BLaER1 (cell line): ENCODE measurements at regions not wholly inside any gene's neighbourhood (a gene's known extent, or its start where the extent isn't known, plus 50 kb on each side); places are given as distances from the start of the nearest gene placed in this dataset.
"Not testable (repeated sequence)": the region's sequence is repeated elsewhere in the genome, so short reads cannot be mapped to it uniquely, and the experiment has no call there.

Experiments used
- H3K27ac ChIP-seq: shearing (Covaris generic); formaldehyde crosslinking; 2 replicates; pipeline ENCODE4 v1.8.1; 2022
- H3K27me3 ChIP-seq: shearing (Covaris generic); formaldehyde crosslinking; 2 replicates; pipeline ENCODE4 v1.8.1; 2022
- H3K36me3 ChIP-seq: shearing (Covaris generic); formaldehyde crosslinking; 2 replicates; pipeline ENCODE4 v1.8.1; 2022
- H3K4me1 ChIP-seq: shearing (Covaris generic); formaldehyde crosslinking; 2 replicates; pipeline ENCODE4 v1.8.1; 2022
- H3K4me2 ChIP-seq: shearing (Covaris generic); formaldehyde crosslinking; 2 replicates; pipeline ENCODE4 v1.8.1; 2022
- H3K4me3 ChIP-seq: shearing (Covaris generic); formaldehyde crosslinking; 2 replicates; pipeline ENCODE4 v1.8.1; 2022
- H3K9ac ChIP-seq: shearing (Covaris generic); formaldehyde crosslinking; 2 replicates; pipeline ENCODE4 v1.8.1; 2022
- H3K9me3 ChIP-seq: shearing (Covaris generic); formaldehyde crosslinking; 2 replicates; pipeline ENCODE4 v1.8.1; 2022
- H4K20me1 ChIP-seq: shearing (Covaris generic); formaldehyde crosslinking; 2 replicates; pipeline ENCODE4 v1.8.1; 2022
- Cebpa-rat ChIP-seq: shearing (Covaris generic); IDR thresholded peaks from 2 replicates; pipeline ENCODE4 v1.8.1; 2022

DNA sequence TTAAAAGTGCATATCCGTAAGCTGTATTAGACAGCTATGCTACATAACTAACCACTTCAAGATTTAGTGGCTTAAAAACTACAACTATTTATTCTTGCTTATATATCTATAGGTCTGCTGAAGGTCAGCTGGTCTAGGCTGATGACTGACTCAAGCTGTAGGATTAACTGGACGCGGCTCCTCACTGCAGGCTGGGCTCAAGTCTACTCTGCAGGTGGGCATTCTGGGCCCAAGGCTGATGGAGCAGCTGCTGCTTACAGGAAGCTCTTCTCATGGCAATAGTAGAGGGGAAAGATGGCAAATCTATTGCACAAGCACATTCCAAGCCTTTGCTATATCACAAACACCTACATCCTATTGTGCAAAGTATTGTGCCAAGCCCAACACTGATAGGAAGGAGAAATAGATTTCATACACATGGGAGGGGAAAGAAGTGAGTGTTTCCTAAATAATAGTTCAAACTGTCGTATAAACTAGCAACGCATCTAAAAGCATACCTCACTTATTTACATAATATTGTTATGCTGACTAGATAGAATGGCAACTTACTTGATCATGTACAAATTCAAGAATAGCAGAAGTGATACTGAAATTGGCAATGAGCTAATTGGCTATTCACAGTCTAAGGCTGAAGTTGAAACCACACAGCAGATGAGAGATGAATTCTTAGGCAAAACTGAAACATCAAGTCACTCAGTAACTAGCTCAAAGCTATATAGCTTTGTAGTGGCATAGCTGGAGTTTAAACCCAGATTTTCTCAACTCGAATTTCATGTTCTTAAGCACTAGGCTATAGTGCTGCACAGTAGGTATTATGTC lies 263.8 kb downstream of the NKX6-1 start:
- H3K27me3 ChIP-seq = no peaks in the 10 kb centered on the region
- no peak for TF ChIP-seq Cebpa-rat
- no peaks in the 10 kb centered on the region for H4K20me1 ChIP-seq
- H3K4me2 ChIP-seq = no peak overlapping the region
- H3K36me3 ChIP-seq = no peaks in the 10 kb centered on the region
- 0 out of 2 replicates have a peak, but pooled peaks cover 5% of the 10 kb centered on the region for H3K9me3 ChIP-seq
- H3K4me1 ChIP-seq = peaks cover 10% of the 10 kb centered on the region
- H3K9ac ChIP-seq = no peak overlapping the region
- H3K27ac ChIP-seq = no peak overlapping the region
- H3K4me3 ChIP-seq = no peak overlapping the region

DNA sequence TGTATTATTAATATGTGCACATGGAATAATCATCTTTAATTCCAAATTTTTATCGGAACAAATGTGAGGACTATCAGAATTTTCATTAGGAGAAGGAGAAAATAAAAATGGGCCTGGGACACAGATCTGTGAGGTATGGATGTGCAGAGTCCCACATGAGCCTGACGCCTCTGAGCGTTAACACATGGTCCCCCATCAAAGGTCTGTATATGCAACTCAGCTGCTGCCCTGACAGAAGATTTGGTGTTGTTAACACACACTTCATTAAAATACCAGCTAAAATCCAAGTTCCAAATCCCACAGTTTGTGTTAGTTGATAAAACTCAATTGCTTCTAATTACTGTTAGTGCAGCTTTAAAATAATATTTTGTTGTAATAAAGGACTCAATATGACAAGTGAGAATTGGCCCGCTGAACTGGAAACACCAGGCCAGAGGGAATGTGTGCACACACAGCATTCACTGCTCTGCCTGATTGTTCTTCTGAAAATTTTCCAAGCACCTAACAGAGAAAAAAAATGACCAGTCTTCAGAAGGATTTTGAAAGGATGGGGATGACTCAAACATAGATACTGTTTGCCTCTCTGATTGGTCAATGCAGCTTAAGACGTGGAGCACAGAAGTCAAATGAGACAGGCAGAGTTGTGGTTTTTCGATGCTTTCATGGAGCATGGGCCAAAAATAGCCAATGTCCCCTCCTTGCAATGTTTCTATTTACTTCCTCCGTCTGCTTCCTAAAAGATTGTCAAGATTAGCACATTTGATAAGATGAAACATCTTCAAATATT lies 266.6 kb downstream of the NKX6-1 start:
- H3K4me2 ChIP-seq = peak overlapping the region; percentile 5; the same call in 1 of the 2 replicates
- H3K4me3 ChIP-seq = no peak overlapping the region
- H3K9ac ChIP-seq = no peak overlapping the region
- 0 out of 2 replicates have a peak, but pooled peaks cover 5% of the 10 kb centered on the region for H3K9me3 ChIP-seq
- no peaks in the 10 kb centered on the region for H3K36me3 ChIP-seq
- no peaks in the 10 kb centered on the region for H3K27me3 ChIP-seq
- no peak overlapping the region for H3K27ac ChIP-seq
- no peak for TF ChIP-seq Cebpa-rat
- H4K20me1 ChIP-seq = no peaks in the 10 kb centered on the region
- peaks cover 13% of the 10 kb centered on the region for H3K4me1 ChIP-seq

- H3K36me3 ChIP-seq = no peaks in the 10 kb centered on the region
- no peak overlapping the region for H3K9ac ChIP-seq
- H4K20me1 ChIP-seq = no peaks in the 10 kb centered on the region
- TF ChIP-seq Cebpa-rat = no peak
- H3K4me1 ChIP-seq = peaks cover 13% of the 10 kb centered on the region
- no peak overlapping the region for H3K4me2 ChIP-seq
- no peaks in the 10 kb centered on the region for H3K27me3 ChIP-seq
- no peaks in the 10 kb centered on the region for H3K9me3 ChIP-seq
- H3K27ac ChIP-seq = no peak overlapping the region
- H3K4me3 ChIP-seq = no peak overlapping the region
Measured at GRCh38 chr4:84231539-84232055, 267.5 kb downstream of the NKX6-1 start.

DNA sequence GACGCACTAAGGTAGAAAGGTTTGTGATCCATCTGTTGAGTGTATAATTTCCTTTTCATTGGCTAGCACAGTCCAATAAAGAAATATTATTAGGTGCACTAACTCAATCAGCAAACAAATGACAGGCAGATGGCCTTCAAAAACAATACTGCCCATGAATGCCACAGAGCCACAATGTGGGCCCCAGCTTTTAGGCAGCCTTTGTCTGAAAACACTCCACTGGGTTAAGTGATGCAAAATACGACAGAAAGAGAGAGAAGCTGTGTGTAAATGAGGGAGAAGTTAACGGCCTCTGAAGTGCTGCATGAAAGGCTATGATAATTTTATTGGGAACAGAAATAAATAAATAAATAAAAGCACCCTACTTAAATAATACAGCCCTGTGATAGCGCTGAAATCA lies 274.6 kb downstream of the NKX6-1 start:
- H3K27me3 ChIP-seq = no peaks in the 10 kb centered on the region
- no peak for TF ChIP-seq Cebpa-rat
- no peaks in the 10 kb centered on the region for H3K9me3 ChIP-seq
- no peak overlapping the region for H3K27ac ChIP-seq
- peaks cover 3% of the 10 kb centered on the region; the same call in 1 of the 2 replicates for H3K4me1 ChIP-seq
- H3K36me3 ChIP-seq = no peaks in the 10 kb centered on the region
- H3K9ac ChIP-seq = no peak overlapping the region
- no peaks in the 10 kb centered on the region for H4K20me1 ChIP-seq
- H3K4me3 ChIP-seq = no peak overlapping the region
- no peak overlapping the region for H3K4me2 ChIP-seq

- Histone ChIP-seq H3K4me2 (no peak overlapping the region), H3K4me3 (no peak overlapping the region), H3K9ac (no peak overlapping the region), H4K20me1 (no peaks in the 10 kb centered on the region), H3K4me1 (no peaks in the 10 kb centered on the region), H3K27ac (no peak overlapping the region), H3K36me3 (no peaks in the 10 kb centered on the region), H3K9me3 (no peaks in the 10 kb centered on the region), H3K27me3 (no peaks in the 10 kb centered on the region)
- TF ChIP-seq Cebpa-rat = no peak
Measured at GRCh38 chr4:84221704-84222103, 277.4 kb downstream of the NKX6-1 start.

DNA sequence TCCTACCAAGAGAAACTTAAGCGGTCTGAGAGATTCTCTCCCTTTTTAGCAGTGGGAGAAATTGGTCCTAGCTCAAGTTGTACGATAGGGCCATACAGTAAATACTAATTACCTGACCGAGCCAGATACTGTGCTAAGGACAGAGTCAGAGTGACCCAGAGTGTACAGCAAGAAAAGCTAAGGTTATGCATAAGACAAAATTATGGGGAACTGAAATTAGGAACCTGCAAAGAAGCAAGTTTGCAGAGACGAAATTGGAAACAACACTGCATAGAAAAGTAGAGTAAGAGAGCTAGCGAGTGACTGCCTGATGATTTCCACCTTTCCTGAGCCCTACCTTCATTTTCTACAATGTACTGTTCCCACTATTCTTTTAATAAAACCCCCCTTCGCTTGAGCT lies 278.1 kb downstream of the NKX6-1 start:
- Histone ChIP-seq H3K27ac (no peak overlapping the region), H3K4me3 (no peak overlapping the region), H4K20me1 (no peaks in the 10 kb centered on the region), H3K9me3 (no peaks in the 10 kb centered on the region), H3K4me1 (no peaks in the 10 kb centered on the region), H3K4me2 (no peak overlapping the region), H3K27me3 (no peaks in the 10 kb centered on the region), H3K9ac (no peak overlapping the region), H3K36me3 (no peaks in the 10 kb centered on the region)
- TF ChIP-seq Cebpa-rat = no peak

DNA sequence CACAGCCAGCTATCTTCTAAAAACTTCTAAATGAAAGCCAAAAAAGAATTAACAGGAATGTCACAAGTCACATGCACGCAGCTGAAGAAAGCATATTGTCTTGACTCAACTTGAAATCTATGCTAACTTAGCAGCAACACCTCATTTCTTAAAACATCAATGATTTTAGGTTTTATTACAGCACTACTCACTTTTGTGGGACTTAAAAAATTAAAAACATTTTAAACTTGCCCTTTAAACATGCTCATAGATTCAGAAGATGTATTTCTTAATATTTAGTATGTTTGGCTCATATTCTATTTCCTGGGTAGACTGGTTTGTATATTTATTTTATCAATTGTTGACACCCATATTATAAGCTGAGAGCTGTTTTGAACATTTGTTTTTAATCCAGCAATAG lies 279.4 kb downstream of the NKX6-1 start:
- H3K4me2 ChIP-seq = no peak overlapping the region

GRCh38 chr4:84218031-84218430 lies 281.1 kb downstream of the NKX6-1 start:
- Histone ChIP-seq H4K20me1 (no peaks in the 10 kb centered on the region), H3K9ac (no peak overlapping the region), H3K27ac (no peak overlapping the region), H3K4me2 (no peak overlapping the region), H3K36me3 (no peaks in the 10 kb centered on the region), H3K27me3 (no peaks in the 10 kb centered on the region), H3K9me3 (no peaks in the 10 kb centered on the region), H3K4me1 (no peaks in the 10 kb centered on the region), H3K4me3 (no peak overlapping the region)
- TF ChIP-seq Cebpa-rat = no peak

More for the DNA sequence above, 279.4 kb downstream of the NKX6-1 start:
- no peaks in the 10 kb centered on the region for H3K9me3 ChIP-seq
- H3K4me1 ChIP-seq = no peaks in the 10 kb centered on the region
- H3K27ac ChIP-seq = no peak overlapping the region
- no peaks in the 10 kb centered on the region for H3K27me3 ChIP-seq
- H3K36me3 ChIP-seq = no peaks in the 10 kb centered on the region
- no peak for TF ChIP-seq Cebpa-rat
- no peak overlapping the region for H3K4me3 ChIP-seq
- H4K20me1 ChIP-seq = no peaks in the 10 kb centered on the region
- H3K9ac ChIP-seq = no peak overlapping the region

DNA sequence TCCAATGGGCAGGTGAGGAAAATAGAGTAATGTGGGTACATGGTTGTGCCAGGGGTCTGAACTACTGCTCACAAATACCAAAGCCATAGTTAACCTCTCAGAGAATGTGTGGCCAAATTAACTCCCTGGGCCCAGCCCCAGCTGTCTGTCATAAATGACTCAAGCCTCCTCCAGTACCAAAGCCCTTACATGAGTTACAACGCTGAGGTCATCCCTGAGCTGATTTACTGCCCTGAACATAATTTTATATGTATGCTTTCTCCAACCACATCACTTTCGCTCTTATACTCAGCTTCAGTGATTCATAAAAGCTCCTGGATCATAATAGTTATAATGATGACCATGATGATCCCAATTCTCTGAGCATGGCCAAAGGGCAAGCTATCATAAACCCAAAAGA lies 283.9 kb downstream of the NKX6-1 start:
- no peak overlapping the region for H3K4me2 ChIP-seq
- no peak overlapping the region for H3K9ac ChIP-seq
- TF ChIP-seq Cebpa-rat = no peak
- H3K27ac ChIP-seq = no peak overlapping the region
- H3K4me1 ChIP-seq = no peaks in the 10 kb centered on the region
- no peaks in the 10 kb centered on the region for H3K27me3 ChIP-seq
- no peaks in the 10 kb centered on the region for H3K36me3 ChIP-seq
- no peaks in the 10 kb centered on the region for H4K20me1 ChIP-seq
- H3K4me3 ChIP-seq = no peak overlapping the region
- H3K9me3 ChIP-seq = no peaks in the 10 kb centered on the region

GRCh38 chr4:84206226-84206625 lies 292.9 kb downstream of the NKX6-1 start:
- H3K4me2 ChIP-seq, H3K9me3 ChIP-seq, H4K20me1 ChIP-seq, H3K27me3 ChIP-seq, H3K4me3 ChIP-seq, H3K27ac ChIP-seq, H3K36me3 ChIP-seq, H3K4me1 ChIP-seq, H3K9ac ChIP-seq: not testable (repeated sequence)
